Activated T-helper 2 cell treated with anti-CD3 and anti-CD28 coated beads, Interferon-gamma antibody, Interleukin-2, Interleukin-4, amounts not matched to agents 10 μg/mL and 5 μg/mL and 100 μg/mL, durations not matched to agents 14 hours and 24 hours and 36 hours (primary cell): ENCODE measurements at regions not wholly inside any gene's neighbourhood (a gene's known extent, or its start where the extent isn't known, plus 50 kb on each side); places are given as distances from the start of the nearest gene placed in this dataset.

Source experiments
- DNase-seq: peaks from one replicate; pipeline ENCODE4 v3.0.0; 2021; ENCODE audit warnings: low spot score
- H3K27ac Mint-ChIP-seq: one replicate; pipeline ENCODE4 v1.8.0; 2021; ENCODE audit warnings: mixed read lengths
- H3K27me3 Mint-ChIP-seq: one replicate; pipeline ENCODE4 v1.8.0; 2021; ENCODE audit warnings: low read depth, mixed read lengths
- H3K36me3 Mint-ChIP-seq: one replicate; pipeline ENCODE4 v1.8.0; 2021; ENCODE audit warnings: low read depth, mixed read lengths
- H3K4me1 Mint-ChIP-seq: one replicate; pipeline ENCODE4 v1.8.0; 2021; ENCODE audit warnings: low read depth, mixed read lengths
- H3K4me3 Mint-ChIP-seq: one replicate; pipeline ENCODE4 v1.8.0; 2021; ENCODE audit warnings: low read depth, mild to moderate bottlenecking, moderate library complexity, mixed read lengths
- H3K9me3 Mint-ChIP-seq: one replicate; pipeline ENCODE4 v1.8.0; 2021; ENCODE audit warnings: mixed read lengths
- intact Hi-C: fragments of 100-400 bp; cut with micrococcal nuclease; formaldehyde crosslinking; loops from one replicate; pipeline ENCODE4 v1.15.1; 2023

DNA sequence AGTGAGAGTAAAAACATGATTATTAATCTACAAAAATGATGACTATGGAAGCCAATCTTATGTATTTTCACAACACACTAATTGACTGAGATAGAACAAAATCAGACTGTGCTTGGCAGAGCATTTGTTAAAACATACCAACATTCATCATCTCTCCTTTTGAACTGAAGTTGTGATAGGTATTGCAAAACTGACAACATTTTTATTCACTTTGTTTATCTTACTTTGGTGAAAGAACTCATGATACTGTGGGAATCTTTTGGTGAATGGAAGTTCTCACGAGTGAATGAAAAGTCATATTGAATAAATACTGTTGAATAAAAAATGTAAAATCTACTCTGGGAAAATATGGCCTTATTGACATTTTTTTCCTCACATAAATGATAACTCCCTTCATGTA lies 1430.2 kb upstream of the PIK3C3 start:
- intact Hi-C loops: no loop called here
- Mint-ChIP-seq H3K4me3 (no peak overlapping the region), H3K36me3 (no peaks in the 10 kb centered on the region), H3K27ac (no peak overlapping the region), H3K4me1 (no peaks in the 10 kb centered on the region), H3K27me3 (no peaks in the 10 kb centered on the region), H3K9me3 (peaks cover 12% of the 10 kb centered on the region)
- no peak for DNase-seq

- H3K27ac Mint-ChIP-seq: no peak overlapping the region
- intact Hi-C loops: no loop called here
- peaks cover 10% of the 10 kb centered on the region for H3K9me3 Mint-ChIP-seq
- no peaks in the 10 kb centered on the region for H3K27me3 Mint-ChIP-seq
- no peaks in the 10 kb centered on the region for H3K36me3 Mint-ChIP-seq
- DNase-seq: no peak
- no peak overlapping the region for H3K4me3 Mint-ChIP-seq
- no peaks in the 10 kb centered on the region for H3K4me1 Mint-ChIP-seq
These were observed 1431.7 kb upstream of the PIK3C3 start for GRCh38 chr18:40523287-40523686.

GRCh38 chr18:40501026-40501425 lies 1454.0 kb upstream of the PIK3C3 start:
- H3K9me3 Mint-ChIP-seq: peaks cover 17% of the 10 kb centered on the region
- H3K4me1 Mint-ChIP-seq: no peaks in the 10 kb centered on the region
- no peak overlapping the region for H3K27ac Mint-ChIP-seq
- no peak for DNase-seq
- no peaks in the 10 kb centered on the region for H3K36me3 Mint-ChIP-seq
- no peaks in the 10 kb centered on the region for H3K27me3 Mint-ChIP-seq
- intact Hi-C loops: no loop called here
- H3K4me3 Mint-ChIP-seq: no peak overlapping the region

DNA sequence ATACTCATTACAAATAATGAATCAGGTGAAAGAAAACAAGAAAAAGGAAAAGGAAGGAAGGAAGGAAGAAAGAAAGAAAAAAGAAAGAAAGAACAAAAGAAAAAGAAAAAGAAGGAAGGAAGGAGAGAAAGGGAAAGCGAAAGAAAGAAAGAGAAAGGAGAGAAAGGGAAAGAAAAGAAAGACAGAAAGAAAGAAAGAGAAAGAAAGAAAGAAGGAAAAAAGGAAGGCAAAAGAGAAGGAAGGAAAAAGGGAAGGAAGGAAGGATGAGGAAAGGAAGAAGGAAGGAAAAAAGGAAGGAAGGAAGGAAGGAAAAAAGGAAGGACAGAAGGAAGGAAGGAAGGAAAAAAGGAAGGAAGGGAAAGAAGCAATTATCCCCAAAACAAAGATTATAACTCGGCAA lies 1460.4 kb upstream of the PIK3C3 start:
- Mint-ChIP-seq H3K27ac (no peak overlapping the region), H3K36me3 (no peaks in the 10 kb centered on the region), H3K4me1 (no peaks in the 10 kb centered on the region), H3K27me3 (no peaks in the 10 kb centered on the region), H3K4me3 (no peak overlapping the region), H3K9me3 (peaks cover 29% of the 10 kb centered on the region)
- no peak for DNase-seq
- intact Hi-C loops: no loop called here

GRCh38 chr18:40493316-40493715 lies 1461.7 kb upstream of the PIK3C3 start:
- intact Hi-C loops: no loop called here
- Mint-ChIP-seq H3K27me3 (no peaks in the 10 kb centered on the region), H3K4me3 (no peak overlapping the region), H3K4me1 (no peaks in the 10 kb centered on the region), H3K27ac (no peak overlapping the region), H3K9me3 (peaks cover 34% of the 10 kb centered on the region), H3K36me3 (no peaks in the 10 kb centered on the region)
- no peak for DNase-seq

DNA sequence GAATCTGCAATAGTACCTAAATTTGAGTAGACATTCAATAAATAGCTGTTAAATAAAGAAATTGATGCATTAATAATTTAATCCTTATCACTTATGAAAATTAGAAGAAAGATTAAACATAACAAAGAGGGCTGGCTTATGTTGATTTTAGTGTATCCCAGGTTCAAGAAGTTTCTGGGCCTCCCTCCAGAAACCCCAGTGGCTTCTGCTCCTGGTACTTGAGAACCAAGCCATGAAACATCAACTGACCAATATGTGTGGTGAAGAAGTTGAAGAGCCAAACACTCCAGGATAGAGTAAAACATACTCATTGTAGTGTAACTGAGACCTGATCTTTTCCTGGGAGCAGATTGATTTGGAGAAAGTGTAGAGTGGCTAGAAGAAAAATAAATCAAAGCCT lies 1465.7 kb upstream of the PIK3C3 start:
- Mint-ChIP-seq H3K4me1 (no peaks in the 10 kb centered on the region), H3K27me3 (no peaks in the 10 kb centered on the region), H3K4me3 (no peak overlapping the region), H3K27ac (no peak overlapping the region), H3K9me3 (peaks cover 30% of the 10 kb centered on the region), H3K36me3 (no peaks in the 10 kb centered on the region)
- no peak for DNase-seq
- intact Hi-C loops: no loop called here

- peaks cover 13% of the 10 kb centered on the region for H3K9me3 Mint-ChIP-seq
- H3K27me3 Mint-ChIP-seq: no peaks in the 10 kb centered on the region
- no peak overlapping the region for H3K27ac Mint-ChIP-seq
- no peaks in the 10 kb centered on the region for H3K4me1 Mint-ChIP-seq
- H3K36me3 Mint-ChIP-seq: no peaks in the 10 kb centered on the region
- no peak overlapping the region for H3K4me3 Mint-ChIP-seq
- intact Hi-C loops: no loop called here
- no peak for DNase-seq
These were observed 1469.7 kb upstream of the PIK3C3 start for GRCh38 chr18:40485318-40485717.

DNA sequence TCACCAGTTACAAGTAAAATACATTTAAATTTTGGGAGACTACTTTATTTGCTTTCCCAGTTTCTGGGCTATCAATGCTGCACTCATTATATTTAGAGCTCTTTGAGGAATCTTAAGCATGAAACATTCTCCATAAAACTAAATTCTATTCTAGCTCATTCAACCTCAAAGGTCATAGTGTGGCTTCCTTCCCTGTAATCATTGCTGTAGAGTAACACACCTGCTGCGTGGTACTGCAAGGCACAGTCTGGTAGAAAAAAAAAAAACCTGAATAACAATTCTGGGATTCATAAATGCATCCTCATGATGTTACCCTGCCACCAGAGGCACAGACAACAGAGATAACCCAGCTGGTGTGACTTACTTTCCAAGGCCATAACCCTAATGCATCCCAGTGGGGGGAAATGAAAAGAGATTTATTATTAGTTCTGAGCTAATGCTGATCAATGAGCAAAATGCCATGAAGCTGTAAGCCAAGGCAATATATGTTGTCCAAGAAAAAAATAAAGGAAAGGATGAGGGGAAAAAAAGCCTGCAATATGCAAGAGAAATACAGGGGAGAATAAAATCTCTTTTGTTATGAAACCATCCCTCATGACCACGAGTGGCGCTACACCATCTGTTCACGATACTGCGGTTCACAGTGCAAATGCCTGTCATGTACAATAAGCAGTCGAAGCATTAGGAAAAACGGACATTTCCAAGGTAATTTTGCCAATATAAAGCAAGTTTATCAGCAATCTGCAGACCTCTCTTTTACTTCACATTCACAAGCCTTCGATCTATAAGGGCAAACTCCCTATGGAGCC lies 1481.6 kb upstream of the PIK3C3 start:
- peaks cover 24% of the 10 kb centered on the region for H3K9me3 Mint-ChIP-seq
- no peak overlapping the region for H3K27ac Mint-ChIP-seq
- DNase-seq: no peak
- intact Hi-C loops: no loop called here
- no peaks in the 10 kb centered on the region for H3K36me3 Mint-ChIP-seq
- no peaks in the 10 kb centered on the region for H3K27me3 Mint-ChIP-seq
- no peaks in the 10 kb centered on the region for H3K4me1 Mint-ChIP-seq
- no peak overlapping the region for H3K4me3 Mint-ChIP-seq

GRCh38 chr18:40470723-40471122 lies 1484.3 kb upstream of the PIK3C3 start:
- Mint-ChIP-seq H3K4me1 (no peaks in the 10 kb centered on the region), H3K27ac (no peak overlapping the region), H3K9me3 (peaks cover 22% of the 10 kb centered on the region), H3K27me3 (no peaks in the 10 kb centered on the region), H3K4me3 (no peak overlapping the region), H3K36me3 (no peaks in the 10 kb centered on the region)
- intact Hi-C loops: no loop called here
- no peak for DNase-seq

DNA sequence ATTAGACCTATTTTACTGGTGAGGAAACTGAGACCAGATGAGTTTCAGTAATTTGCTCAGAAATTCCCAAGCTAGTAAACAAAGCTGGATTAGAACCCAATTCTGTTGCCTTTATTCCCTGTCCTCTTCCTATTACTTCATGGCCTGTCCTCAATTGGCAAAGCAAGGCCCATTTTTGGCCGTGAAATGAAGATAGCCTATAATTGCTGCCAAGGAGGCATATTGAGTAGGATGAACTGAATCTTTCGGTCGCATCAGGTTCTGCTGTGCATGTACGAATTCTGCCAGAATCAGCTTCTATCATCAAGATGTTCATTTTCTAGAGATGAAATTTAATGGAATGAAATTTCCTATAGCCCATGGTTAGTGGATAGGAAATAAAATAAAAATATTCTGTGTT lies 1485.2 kb upstream of the PIK3C3 start:
- H3K27me3 Mint-ChIP-seq: no peaks in the 10 kb centered on the region
- H3K9me3 Mint-ChIP-seq: peaks cover 26% of the 10 kb centered on the region

GRCh38 chr18:40469316-40469715 lies 1485.7 kb upstream of the PIK3C3 start:
- intact Hi-C loops: no loop called here
- Mint-ChIP-seq H3K9me3 (peaks cover 25% of the 10 kb centered on the region), H3K27ac (no peak overlapping the region), H3K4me3 (no peak overlapping the region), H3K27me3 (no peaks in the 10 kb centered on the region), H3K4me1 (no peaks in the 10 kb centered on the region), H3K36me3 (no peaks in the 10 kb centered on the region)
- no peak for DNase-seq

More for the DNA sequence above, 1485.2 kb upstream of the PIK3C3 start:
- Mint-ChIP-seq H3K27ac (no peak overlapping the region), H3K4me1 (no peaks in the 10 kb centered on the region), H3K36me3 (no peaks in the 10 kb centered on the region), H3K4me3 (no peak overlapping the region)
- intact Hi-C loops: no loop called here
- DNase-seq: no peak

DNA sequence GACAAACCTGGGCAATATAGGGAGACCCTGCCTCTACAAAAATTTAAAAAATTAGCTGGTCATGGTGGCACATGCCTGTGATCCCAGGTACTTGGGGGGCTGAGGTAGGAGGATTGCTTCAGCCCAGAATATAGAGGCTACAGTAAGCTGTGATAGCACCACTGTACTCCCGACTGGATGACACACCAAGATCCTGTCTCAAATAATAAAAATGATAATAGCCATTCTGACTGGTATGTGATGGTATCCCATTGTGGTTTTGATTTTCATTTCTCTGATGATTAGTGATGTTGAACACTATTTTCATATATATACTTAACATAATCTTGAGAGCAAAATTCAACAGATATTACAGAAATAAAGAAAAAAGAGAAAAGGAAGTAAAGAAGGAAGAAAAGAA lies 1491.0 kb upstream of the PIK3C3 start:
- intact Hi-C loops: no loop called here
- DNase-seq: no peak
- Mint-ChIP-seq H3K4me1 (no peaks in the 10 kb centered on the region), H3K36me3 (no peaks in the 10 kb centered on the region), H3K9me3 (peaks cover 17% of the 10 kb centered on the region), H3K27me3 (no peaks in the 10 kb centered on the region), H3K27ac (no peak overlapping the region), H3K4me3 (no peak overlapping the region)

- H3K4me1 Mint-ChIP-seq: no peaks in the 10 kb centered on the region
- H3K4me3 Mint-ChIP-seq: no peak overlapping the region
- H3K9me3 Mint-ChIP-seq: peaks cover 25% of the 10 kb centered on the region
- intact Hi-C loops: no loop called here
- DNase-seq: no peak
- no peaks in the 10 kb centered on the region for H3K36me3 Mint-ChIP-seq
- no peaks in the 10 kb centered on the region for H3K27me3 Mint-ChIP-seq
- H3K27ac Mint-ChIP-seq: no peak overlapping the region
These were observed 1501.1 kb upstream of the PIK3C3 start for GRCh38 chr18:40453903-40454302.

GRCh38 chr18:40452599-40452998 lies 1502.4 kb upstream of the PIK3C3 start:
- no peaks in the 10 kb centered on the region for H3K4me1 Mint-ChIP-seq
- H3K4me3 Mint-ChIP-seq: no peak overlapping the region
- H3K27ac Mint-ChIP-seq: no peak overlapping the region
- H3K9me3 Mint-ChIP-seq: peaks cover 22% of the 10 kb centered on the region
- no peaks in the 10 kb centered on the region for H3K36me3 Mint-ChIP-seq
- H3K27me3 Mint-ChIP-seq: no peaks in the 10 kb centered on the region
- intact Hi-C loops: no loop called here
- no peak for DNase-seq
